Fibroblast of lung (primary cell): ENCODE measurements at regions not wholly inside any gene's neighbourhood (a gene's known extent, or its start where the extent isn't known, plus 50 kb on each side); places are given as distances from the start of the nearest gene placed in this dataset.

ENCODE experiments used
- DNase-seq, 2 donors: peaks; one replicate each; pipeline versions ENCODE4 v3.0.0 to v3.0.0-alpha.2; 2010; ENCODE audit warnings: low read depth in 2 of 2
- H2AFZ ChIP-seq: 2 replicates; pipeline ENCODE4 v1.5.1; 2012; ENCODE audit warnings: low read length, control low read depth, inconsistent platforms
- H3K27ac ChIP-seq: 2 replicates; pipeline ENCODE4 v1.5.1; 2011; ENCODE audit warnings: low read length, control low read depth; ENCODE audit not compliant: insufficient read depth
- H3K27me3 ChIP-seq: 2 replicates; pipeline ENCODE4 v1.5.1; 2011; ENCODE audit warnings: mild to moderate bottlenecking, low read length; ENCODE audit not compliant: control insufficient read depth, insufficient read depth
- H3K36me3 ChIP-seq: 2 replicates; pipeline ENCODE4 v1.5.1; 2011; ENCODE audit warnings: low read length; ENCODE audit not compliant: control insufficient read depth, insufficient read depth
- H3K4me1 ChIP-seq: 2 replicates; pipeline ENCODE4 v1.5.1; 2011; ENCODE audit warnings: low read length; ENCODE audit not compliant: control insufficient read depth, insufficient read depth; ENCODE audit errors: extremely low read depth
- H3K4me2 ChIP-seq: 2 replicates; pipeline ENCODE4 v1.5.1; 2011; ENCODE audit warnings: low read length, control low read depth; ENCODE audit not compliant: insufficient read depth; ENCODE audit errors: extremely low read depth
- H3K4me3 ChIP-seq, 4 experiments: fragments of 200-600 bp in 1 of 4; sonication (generic) in 1 of 4; replicated peaks in 1 of 4; 2 replicates each; pipeline ENCODE4 v1.5.1; 2011 to 2016; ENCODE audit warnings: low read length in 4 of 4, low read depth in 3 of 4, mild to moderate bottlenecking in 3 of 4, control low read depth in 2 of 4, inconsistent platforms in 1 of 4, mixed read lengths in 1 of 4; ENCODE audit not compliant: insufficient read depth in 1 of 4; ENCODE audit errors: control extremely low read depth in 1 of 4
- H3K79me2 ChIP-seq: 2 replicates; pipeline ENCODE4 v1.5.1; 2012; ENCODE audit warnings: mild to moderate bottlenecking, low read length, inconsistent platforms; ENCODE audit not compliant: control insufficient read depth, insufficient read depth
- H3K9ac ChIP-seq: 2 replicates; pipeline ENCODE4 v1.5.1; 2011; ENCODE audit warnings: mild to moderate bottlenecking, low read length, control low read depth; ENCODE audit not compliant: insufficient read depth
- H3K9me3 ChIP-seq: 2 replicates; pipeline ENCODE4 v1.5.1; 2012; ENCODE audit warnings: low read depth, low read length; ENCODE audit not compliant: control insufficient read depth, insufficient read depth
- H4K20me1 ChIP-seq: 2 replicates; pipeline ENCODE4 v1.5.1; 2011; ENCODE audit warnings: low read length; ENCODE audit not compliant: control insufficient read depth, insufficient read depth; ENCODE audit errors: extremely low read depth
- EZH2 ChIP-seq: IDR thresholded peaks from 2 replicates; pipeline ENCODE4 v1.5.1; 2012; ENCODE audit warnings: low read length, control low read depth, mild to moderate bottlenecking; ENCODE audit errors: missing control alignments
- TF ChIP-seq, protein P1 (sequence below), 2 donors: IDR thresholded peaks in 1 of 2; conservative IDR thresholded peaks in 1 of 2; 1 replicate in 1 of 2; 2 replicates in 1 of 2; pipeline ENCODE4 v1.5.1; 2011 to 2012; ENCODE audit warnings: low read length in 2 of 2, control low read depth in 1 of 2, inconsistent platforms in 1 of 2, low read depth in 1 of 2, mild to moderate bottlenecking in 1 of 2

DNA sequence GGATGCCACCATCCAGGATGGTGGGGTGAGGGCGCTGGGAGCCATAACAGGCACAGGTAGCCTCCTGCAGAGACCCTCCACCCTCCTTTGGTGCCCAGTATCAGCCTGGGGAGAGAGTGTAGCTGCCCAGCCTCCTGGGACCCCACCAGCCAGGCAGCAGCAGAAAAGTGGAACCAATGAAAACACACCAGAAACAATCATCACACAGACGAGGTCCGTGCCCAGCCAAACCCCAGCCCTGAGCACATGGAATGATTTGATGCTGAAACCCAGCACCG, 285.1 kb downstream of the PTPRU start:
- DNase-seq, result no peak
- Histone ChIP-seq H3K27me3 (no peaks in the 10 kb centered on the region), H4K20me1 (no peaks in the 10 kb centered on the region), H2AFZ (no peak overlapping the region), H3K79me2 (no peaks in the 10 kb centered on the region), H3K27ac (no peak overlapping the region), H3K36me3 (no peaks in the 10 kb centered on the region), H3K4me2 (no peak overlapping the region), H3K4me1 (no peaks in the 10 kb centered on the region), H3K9ac (no peak overlapping the region), H3K4me3 (no peak overlapping the region), H3K9me3 (no peaks in the 10 kb centered on the region)
- TF ChIP-seq, protein P1, sequence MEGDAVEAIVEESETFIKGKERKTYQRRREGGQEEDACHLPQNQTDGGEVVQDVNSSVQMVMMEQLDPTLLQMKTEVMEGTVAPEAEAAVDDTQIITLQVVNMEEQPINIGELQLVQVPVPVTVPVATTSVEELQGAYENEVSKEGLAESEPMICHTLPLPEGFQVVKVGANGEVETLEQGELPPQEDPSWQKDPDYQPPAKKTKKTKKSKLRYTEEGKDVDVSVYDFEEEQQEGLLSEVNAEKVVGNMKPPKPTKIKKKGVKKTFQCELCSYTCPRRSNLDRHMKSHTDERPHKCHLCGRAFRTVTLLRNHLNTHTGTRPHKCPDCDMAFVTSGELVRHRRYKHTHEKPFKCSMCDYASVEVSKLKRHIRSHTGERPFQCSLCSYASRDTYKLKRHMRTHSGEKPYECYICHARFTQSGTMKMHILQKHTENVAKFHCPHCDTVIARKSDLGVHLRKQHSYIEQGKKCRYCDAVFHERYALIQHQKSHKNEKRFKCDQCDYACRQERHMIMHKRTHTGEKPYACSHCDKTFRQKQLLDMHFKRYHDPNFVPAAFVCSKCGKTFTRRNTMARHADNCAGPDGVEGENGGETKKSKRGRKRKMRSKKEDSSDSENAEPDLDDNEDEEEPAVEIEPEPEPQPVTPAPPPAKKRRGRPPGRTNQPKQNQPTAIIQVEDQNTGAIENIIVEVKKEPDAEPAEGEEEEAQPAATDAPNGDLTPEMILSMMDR (conservative IDR thresholded peaks at IDR 0.05 in 1 of 2, IDR thresholded peaks at IDR 0.05 in 1 of 2; ENCODE audit: low read depth in 1 of 2, low read length in 2 of 2), result no peak

DNA sequence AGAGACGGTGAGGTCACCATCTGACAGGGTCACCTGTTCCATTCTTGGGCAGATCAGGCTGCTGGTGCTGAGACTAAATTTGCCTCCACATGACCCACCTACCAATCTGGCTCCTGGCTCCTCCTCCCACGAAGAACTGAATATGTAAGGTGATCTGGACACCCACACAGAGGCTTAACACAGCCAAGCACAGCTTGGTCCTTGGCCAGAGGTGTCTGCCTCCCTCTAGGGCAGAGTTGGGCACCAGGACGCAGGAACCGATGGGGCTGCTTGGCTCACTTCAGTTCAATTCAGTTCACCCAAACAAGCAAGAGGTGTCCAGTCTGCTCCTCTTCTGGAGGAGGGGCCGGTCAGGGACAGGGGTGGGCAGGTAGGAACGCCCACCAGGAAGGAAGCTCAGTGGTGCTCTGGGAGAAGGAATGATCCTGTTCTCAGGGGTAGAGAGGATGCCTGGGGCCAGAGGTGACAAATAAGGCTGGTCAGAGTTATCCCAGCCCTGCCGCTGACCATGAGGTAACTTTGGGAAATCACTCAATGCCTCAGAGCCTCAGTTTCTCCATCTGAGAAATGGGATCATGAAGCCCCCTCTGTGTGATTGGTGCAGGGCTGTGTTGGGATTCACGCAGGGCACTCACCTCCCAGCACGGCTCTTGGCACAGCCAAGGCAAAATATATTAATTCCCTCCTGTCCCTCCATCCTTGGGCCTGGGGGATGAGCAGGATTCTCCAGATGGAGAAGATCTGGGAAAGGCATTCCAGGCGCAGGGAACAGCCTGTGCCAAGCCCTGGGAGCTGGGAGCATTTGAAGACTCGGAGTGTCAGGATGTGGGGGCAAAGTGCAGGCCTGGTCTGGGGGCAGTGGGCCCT, 284.5 kb downstream of the PTPRU start:
- no peak overlapping the region for H3K4me3 ChIP-seq
- no peak overlapping the region for H3K4me2 ChIP-seq
- H3K9me3 ChIP-seq, result no peaks in the 10 kb centered on the region
- H3K9ac ChIP-seq, result no peak overlapping the region
- no peaks in the 10 kb centered on the region for H3K4me1 ChIP-seq
- no peak for TF ChIP-seq EZH2
- TF ChIP-seq, protein P1 (conservative IDR thresholded peaks at IDR 0.05 in 1 of 2, IDR thresholded peaks at IDR 0.05 in 1 of 2; ENCODE audit: low read depth in 1 of 2, low read length in 2 of 2), result no peak
- H2AFZ ChIP-seq, result no peak overlapping the region
- no peak overlapping the region for H3K27ac ChIP-seq
- no peak for DNase-seq
- no peaks in the 10 kb centered on the region for H3K27me3 ChIP-seq
- H4K20me1 ChIP-seq, result no peaks in the 10 kb centered on the region
- no peaks in the 10 kb centered on the region for H3K79me2 ChIP-seq
- no peaks in the 10 kb centered on the region for H3K36me3 ChIP-seq

DNA sequence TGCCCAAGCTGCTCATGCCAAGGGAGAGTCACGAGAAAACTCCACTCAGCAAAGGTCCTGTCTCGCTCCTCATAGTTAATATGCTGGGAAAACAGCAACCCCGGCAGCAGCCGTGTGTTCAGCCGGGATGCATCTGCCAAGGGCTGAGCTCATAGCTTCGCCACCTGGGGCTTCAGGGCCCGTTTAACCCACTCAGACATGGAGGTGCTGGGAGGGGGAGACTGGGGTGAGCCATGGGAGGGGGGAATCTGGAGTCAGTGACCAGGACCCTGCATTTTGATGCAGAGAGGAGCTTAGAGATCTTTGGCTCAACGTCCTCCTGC, 283.4 kb downstream of the PTPRU start:
- H3K4me2 ChIP-seq, result no peak overlapping the region
- no peak overlapping the region for H2AFZ ChIP-seq
- no peaks in the 10 kb centered on the region for H3K79me2 ChIP-seq
- no peak for TF ChIP-seq EZH2
- TF ChIP-seq, protein P1 (conservative IDR thresholded peaks at IDR 0.05 in 1 of 2, IDR thresholded peaks at IDR 0.05 in 1 of 2; ENCODE audit: low read depth in 1 of 2, low read length in 2 of 2), result no peak
- H3K4me3 ChIP-seq, result no peak overlapping the region
- H3K27ac ChIP-seq, result no peak overlapping the region
- no peak overlapping the region for H3K9ac ChIP-seq
- H3K27me3 ChIP-seq, result no peaks in the 10 kb centered on the region
- peak in 1 of 2 donors; percentile 14 for DNase-seq
- H3K9me3 ChIP-seq, result no peaks in the 10 kb centered on the region
- no peaks in the 10 kb centered on the region for H4K20me1 ChIP-seq
- H3K4me1 ChIP-seq, result no peaks in the 10 kb centered on the region
- no peaks in the 10 kb centered on the region for H3K36me3 ChIP-seq
